Mesenchymal stem cell (in vitro differentiated cells and primary cell): ENCODE measurements at regions not wholly inside any gene's neighbourhood (a gene's known extent, or its start where the extent isn't known, plus 50 kb on each side); places are given as distances from the start of the nearest gene placed in this dataset.

Experiments
- DNase-seq: peaks from one replicate; pipeline ENCODE4 v3.0.0-alpha.2; 2013
- H2AFZ ChIP-seq: one replicate; pipeline ENCODE4 v1.6.1; 2013; ENCODE audit warnings: low read depth, mild to moderate bottlenecking, control low read depth, inconsistent platforms, low read length, moderate library complexity
- H2AK5ac ChIP-seq: 2 replicates; pipeline ENCODE4 v1.6.1; 2013; ENCODE audit warnings: low read length, moderate library complexity, mild to moderate bottlenecking, inconsistent platforms; ENCODE audit not compliant: severe bottlenecking
- H2BK120ac ChIP-seq: one replicate; pipeline ENCODE4 v1.6.1; 2013; ENCODE audit warnings: low read depth, mild to moderate bottlenecking, inconsistent platforms, low read length, moderate library complexity
- H2BK12ac ChIP-seq, 2 experiments: one replicate each; pipeline ENCODE4 v1.6.1; 2013; ENCODE audit warnings: inconsistent platforms in 2 of 2, low read length in 2 of 2, mild to moderate bottlenecking in 2 of 2, moderate library complexity in 2 of 2, control low read depth in 1 of 2
- H2BK15ac ChIP-seq: one replicate; pipeline ENCODE4 v1.6.1; 2013; ENCODE audit warnings: mild to moderate bottlenecking, low read depth, inconsistent platforms; ENCODE audit not compliant: poor library complexity, severe bottlenecking
- H2BK5ac ChIP-seq: 2 replicates; pipeline ENCODE4 v1.6.1; 2013; ENCODE audit warnings: low read depth, mild to moderate bottlenecking, low read length, control low read depth, inconsistent platforms; ENCODE audit not compliant: poor library complexity, severe bottlenecking
- H3K14ac ChIP-seq, 2 experiments: one replicate each; pipeline ENCODE4 v1.6.1; 2013; ENCODE audit warnings: inconsistent platforms in 2 of 2, low read length in 2 of 2, control low read depth in 1 of 2, mild to moderate bottlenecking in 1 of 2, moderate library complexity in 1 of 2
- H3K18ac ChIP-seq, 2 experiments: one replicate each; pipeline ENCODE4 v1.6.1; 2013; ENCODE audit warnings: inconsistent platforms in 2 of 2, low read length in 2 of 2, control low read depth in 1 of 2, low read depth in 1 of 2, mild to moderate bottlenecking in 1 of 2
- H3K23ac ChIP-seq, 2 experiments: one replicate each; pipeline ENCODE4 v1.6.1; 2013; ENCODE audit warnings: inconsistent platforms in 2 of 2, low read length in 2 of 2, mild to moderate bottlenecking in 2 of 2, moderate library complexity in 2 of 2, control low read depth in 1 of 2
- H3K27ac ChIP-seq: 2 replicates; pipeline ENCODE4 v1.5.1; 2013; ENCODE audit warnings: mild to moderate bottlenecking, moderate library complexity, low read length, control low read depth, inconsistent platforms; ENCODE audit not compliant: poor library complexity, severe bottlenecking
- H3K27me3 ChIP-seq, 2 experiments: 2 replicates each; pipeline versions ENCODE4 v1.6.1 to v1.7.0; 2013; ENCODE audit warnings: low read length in 2 of 2, mild to moderate bottlenecking in 2 of 2, moderate library complexity in 2 of 2, control low read depth in 1 of 2, inconsistent platforms in 1 of 2; ENCODE audit not compliant: control insufficient read depth in 1 of 2, insufficient read depth in 1 of 2
- H3K36me3 ChIP-seq, 2 experiments: 2 replicates each; pipeline versions ENCODE4 v1.6.1 to v1.7.0; 2013; ENCODE audit warnings: low read length in 2 of 2, control low read depth in 1 of 2, inconsistent platforms in 1 of 2, low read depth in 1 of 2, mild to moderate bottlenecking in 1 of 2; ENCODE audit not compliant: insufficient read depth in 2 of 2, control insufficient read depth in 1 of 2
- H3K4ac ChIP-seq, 2 experiments: one replicate each; pipeline ENCODE4 v1.6.1; 2013; ENCODE audit warnings: inconsistent platforms in 2 of 2, low read length in 2 of 2, mild to moderate bottlenecking in 2 of 2, moderate library complexity in 2 of 2, control low read depth in 1 of 2, low read depth in 1 of 2
- H3K4me1 ChIP-seq: 2 replicates; pipeline ENCODE4 v1.6.1; 2013; ENCODE audit warnings: low read depth, low read length, control low read depth; ENCODE audit not compliant: control insufficient read depth, insufficient read depth
- H3K4me2 ChIP-seq: 2 replicates; pipeline ENCODE4 v1.6.1; 2013; ENCODE audit warnings: low read length, mild to moderate bottlenecking, inconsistent platforms; ENCODE audit not compliant: poor library complexity, severe bottlenecking
- H3K4me3 ChIP-seq, 2 experiments: 2 replicates each; pipeline versions ENCODE4 v1.5.1 to v1.7.0; 2013; ENCODE audit warnings: low read length in 2 of 2, mild to moderate bottlenecking in 2 of 2, control low read depth in 1 of 2, low read depth in 1 of 2; ENCODE audit not compliant: insufficient read depth in 1 of 2
- H3K79me1 ChIP-seq: replicated peaks from 2 replicates; pipeline ENCODE4 v1.6.1; 2013; ENCODE audit warnings: mild to moderate bottlenecking, control low read depth, low read length, inconsistent platforms; ENCODE audit not compliant: poor library complexity, severe bottlenecking
- H3K9ac ChIP-seq: 2 replicates; pipeline ENCODE4 v1.7.0; 2013; ENCODE audit warnings: mild to moderate bottlenecking, low read length, moderate library complexity
- H3K9me3 ChIP-seq: 2 replicates; pipeline ENCODE4 v1.7.0; 2013; ENCODE audit warnings: mild to moderate bottlenecking, low read length; ENCODE audit not compliant: control insufficient read depth
- H4K8ac ChIP-seq: one replicate; pipeline ENCODE4 v1.6.1; 2013; ENCODE audit warnings: inconsistent platforms, mild to moderate bottlenecking, low read length, moderate library complexity
- H4K91ac ChIP-seq: one replicate; pipeline ENCODE4 v1.6.1; 2013; ENCODE audit warnings: mild to moderate bottlenecking, low read length, inconsistent platforms
- WGBS: methylation state at CpG from one replicate; pipeline ENCODE4 v1.1.7; 2013; ENCODE audit warnings: mixed read lengths; 5-methylcytosine and 5-hydroxymethylcytosine counted together

DNA sequence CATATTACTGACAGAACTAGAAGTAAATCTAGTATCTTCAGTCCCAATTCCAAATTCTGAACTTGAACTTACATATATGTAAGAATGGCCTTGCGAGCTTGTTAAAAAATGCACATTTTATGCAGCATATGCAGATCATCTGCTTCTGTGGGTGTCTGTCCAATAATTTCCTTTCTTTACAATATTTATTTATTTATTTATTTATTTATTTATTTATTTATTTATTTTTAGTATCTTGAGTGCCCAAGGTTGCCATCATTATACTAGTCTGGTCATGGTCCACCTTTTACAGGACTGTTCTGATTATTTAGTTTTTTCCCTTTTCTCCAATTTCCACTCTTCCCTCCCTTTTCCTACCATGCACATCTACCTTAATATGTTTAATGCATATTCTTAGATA lies 528.4 kb downstream of the COL12A1 start:
- no CpG with 5 or more reads among the region's 1 CpG for WGBS
- Histone ChIP-seq H3K27me3 (no peaks in the 10 kb centered on the region), H3K79me1 (no peaks in the 10 kb centered on the region), H3K23ac (no peak overlapping the region), H3K14ac (no peak overlapping the region), H3K4me3 (no peak overlapping the region), H2BK12ac (no peak overlapping the region), H2AK5ac (no peak overlapping the region), H2BK15ac (no peak overlapping the region), H3K9ac (no peak overlapping the region), H3K4me1 (no peaks in the 10 kb centered on the region), H3K4ac (no peak overlapping the region), H3K4me2 (no peak overlapping the region), H3K36me3 (no peaks in the 10 kb centered on the region), H3K9me3 (no peaks in the 10 kb centered on the region), H3K18ac (no peak overlapping the region), H4K91ac (no peak overlapping the region), H2AFZ (no peak overlapping the region), H2BK120ac (no peak overlapping the region), H4K8ac (no peak overlapping the region), H2BK5ac (no peak overlapping the region), H3K27ac (no peak overlapping the region)
- DNase-seq, result no peak

DNA sequence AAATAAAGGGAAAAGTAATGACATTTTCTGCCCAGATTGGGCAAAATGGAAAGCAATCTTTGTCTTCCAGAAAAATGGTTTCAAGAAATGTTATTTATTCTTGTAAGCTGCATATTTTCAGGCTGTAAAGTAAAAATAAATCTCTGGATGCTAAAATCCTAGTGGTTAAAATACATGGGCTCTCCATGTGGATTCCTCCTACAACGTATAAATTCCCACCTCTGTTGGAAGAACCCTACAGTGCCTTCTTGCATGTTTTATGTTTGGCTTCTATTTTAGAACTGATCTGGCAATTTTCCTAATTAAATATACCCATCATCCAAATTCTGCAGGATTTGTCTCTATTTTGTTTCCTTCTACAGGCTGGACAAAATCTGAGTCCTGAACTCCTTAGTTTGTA lies 528.9 kb downstream of the COL12A1 start:
- Histone ChIP-seq H3K27ac (no peak overlapping the region), H3K36me3 (no peaks in the 10 kb centered on the region), H4K8ac (no peak overlapping the region), H3K9me3 (no peaks in the 10 kb centered on the region), H3K18ac (no peak overlapping the region), H3K9ac (no peak overlapping the region), H2AK5ac (no peak overlapping the region), H3K4me3 (no peak overlapping the region), H3K4me1 (no peaks in the 10 kb centered on the region), H3K27me3 (no peaks in the 10 kb centered on the region), H3K4me2 (no peak overlapping the region), H3K23ac (no peak overlapping the region), H2BK5ac (no peak overlapping the region), H3K4ac (no peak overlapping the region), H3K79me1 (no peaks in the 10 kb centered on the region), H2BK15ac (no peak overlapping the region), H2BK120ac (no peak overlapping the region), H2BK12ac (no peak overlapping the region), H3K14ac (no peak overlapping the region), H2AFZ (no peak overlapping the region), H4K91ac (no peak overlapping the region)
- 57% methylated on average over 1 of the region's 1 CpG for WGBS
- DNase-seq, result no peak

DNA sequence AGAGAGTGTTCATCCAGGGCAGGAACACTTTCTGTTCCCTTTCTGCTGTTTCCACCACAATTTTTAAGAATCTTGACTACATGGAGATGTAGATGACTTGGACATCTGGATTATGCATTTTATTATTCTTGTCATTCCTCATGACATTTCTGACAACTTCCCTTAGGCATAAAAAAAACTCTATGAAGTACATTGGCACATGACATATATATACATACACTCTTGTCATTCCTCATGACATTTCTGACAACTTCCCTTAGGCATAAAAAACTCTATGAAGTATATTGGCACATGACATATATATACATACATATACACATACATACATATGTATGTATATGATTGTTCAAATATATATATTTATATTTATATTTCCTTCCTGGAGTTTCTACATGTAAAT lies 531.5 kb downstream of the COL12A1 start:
- H3K4ac ChIP-seq, result no peak overlapping the region
- no peak overlapping the region for H3K4me3 ChIP-seq
- no peak overlapping the region for H2BK12ac ChIP-seq
- no peak overlapping the region for H3K23ac ChIP-seq
- no peak overlapping the region for H2AFZ ChIP-seq
- H3K36me3 ChIP-seq, result no peaks in the 10 kb centered on the region
- no peak overlapping the region for H2BK15ac ChIP-seq
- no peaks in the 10 kb centered on the region for H3K9me3 ChIP-seq
- H3K9ac ChIP-seq, result no peak overlapping the region
- no peaks in the 10 kb centered on the region for H3K4me1 ChIP-seq
- no peak overlapping the region for H4K8ac ChIP-seq
- no peak overlapping the region for H3K27ac ChIP-seq
- no peak overlapping the region for H2BK5ac ChIP-seq
- no peak overlapping the region for H2BK120ac ChIP-seq
- no peaks in the 10 kb centered on the region for H3K79me1 ChIP-seq
- H3K14ac ChIP-seq, result no peak overlapping the region
- no peak overlapping the region for H2AK5ac ChIP-seq
- no peak overlapping the region for H3K18ac ChIP-seq
- DNase-seq, result no peak
- H3K4me2 ChIP-seq, result no peak overlapping the region
- H3K27me3 ChIP-seq, result no peaks in the 10 kb centered on the region
- H4K91ac ChIP-seq, result no peak overlapping the region

DNA sequence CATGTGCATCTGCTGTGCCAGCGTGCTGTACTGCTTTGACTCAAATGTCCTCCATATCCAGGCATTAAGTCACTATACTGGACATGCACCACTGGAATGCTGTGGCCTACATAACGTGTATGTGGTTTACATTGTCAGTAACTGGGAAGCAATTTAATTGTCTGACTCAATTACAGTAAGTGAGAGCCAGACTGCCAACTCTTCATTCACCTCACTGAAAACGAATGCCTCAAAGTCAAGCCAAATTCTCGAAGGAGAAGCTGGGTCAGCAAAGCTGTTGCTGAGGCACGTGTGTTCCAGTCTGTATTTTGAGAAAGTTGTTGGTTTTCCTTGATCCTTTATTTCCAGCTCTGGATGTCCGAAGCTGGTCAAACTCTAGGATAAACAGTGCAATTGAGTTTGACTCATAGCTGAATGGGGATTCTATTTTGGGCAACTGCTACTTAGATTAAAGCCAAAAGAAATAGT lies 534.3 kb downstream of the COL12A1 start:
- no peaks in the 10 kb centered on the region for H3K4me1 ChIP-seq
- no peak overlapping the region for H3K4me2 ChIP-seq
- 52% methylated on average over 6 of the region's 6 CpGs for WGBS
- H3K27ac ChIP-seq, result no peak overlapping the region
- peak overlapping the region; percentile 42 for H3K9ac ChIP-seq
- H2BK12ac ChIP-seq, result peak overlapping the region in 1 of 2 experiments; percentile 66
- peak; percentile 85 for DNase-seq
- H3K9me3 ChIP-seq, result no peaks in the 10 kb centered on the region
- no peak overlapping the region for H2AFZ ChIP-seq
- H3K27me3 ChIP-seq, result no peaks in the 10 kb centered on the region
- H3K4ac ChIP-seq, result no peak overlapping the region
- no peaks in the 10 kb centered on the region for H3K36me3 ChIP-seq
- no peak overlapping the region for H3K14ac ChIP-seq
- H4K8ac ChIP-seq, result peak overlapping the region; percentile 12
- H2AK5ac ChIP-seq, result no peak overlapping the region
- no peak overlapping the region for H2BK15ac ChIP-seq
- H3K4me3 ChIP-seq, result peak overlapping the region in 1 of 2 experiments; percentile 27
- H2BK120ac ChIP-seq, result no peak overlapping the region
- H4K91ac ChIP-seq, result no peak overlapping the region
- no peak overlapping the region for H2BK5ac ChIP-seq
- H3K79me1 ChIP-seq, result no peaks in the 10 kb centered on the region
- H3K18ac ChIP-seq, result peak overlapping the region in 1 of 2 experiments; percentile 70
- no peak overlapping the region for H3K23ac ChIP-seq
